Naive B cell (primary cell): ENCODE measurements at regions not wholly inside any gene's neighbourhood (a gene's known extent, or its start where the extent isn't known, plus 50 kb on each side); places are given as distances from the start of the nearest gene placed in this dataset.
"Not testable (repeated sequence)": the region's sequence is repeated elsewhere in the genome, so short reads cannot be mapped to it uniquely, and the experiment has no call there.

ENCODE experiments used
- ATAC-seq, 2 donors: fragments of 150-1000 bp; cut with Tn5 transposase; 2 replicates each; pipeline ENCODE4 v1.10.0; 2021; ENCODE audit warnings: low read depth in 2 of 2, mild to moderate bottlenecking in 2 of 2, moderate library complexity in 2 of 2
- DNase-seq: peaks from one replicate; pipeline ENCODE4 v3.0.0; 2022
- H3K27ac Mint-ChIP-seq, 6 donors: one replicate each; pipeline ENCODE4 v1.8.0; 2020 to 2022; ENCODE audit warnings: mild to moderate bottlenecking in 6 of 6, mixed read lengths in 6 of 6, moderate library complexity in 5 of 6, inconsistent platforms in 2 of 6
- H3K27me3 Mint-ChIP-seq, 3 donors: one replicate each; pipeline ENCODE4 v1.8.0; 2021 to 2022; ENCODE audit warnings: mixed read lengths in 3 of 3, mild to moderate bottlenecking in 1 of 3
- H3K36me3 Mint-ChIP-seq, 2 donors: one replicate each; pipeline ENCODE4 v1.8.0; 2020 to 2022; ENCODE audit warnings: mixed read lengths in 2 of 2, inconsistent platforms in 1 of 2, mild to moderate bottlenecking in 1 of 2
- H3K4me1 Mint-ChIP-seq, 3 donors: one replicate each; pipeline ENCODE4 v1.8.0; 2020 to 2022; ENCODE audit warnings: mixed read lengths in 3 of 3, inconsistent platforms in 1 of 3, mild to moderate bottlenecking in 1 of 3, moderate library complexity in 1 of 3
- H3K4me3 Mint-ChIP-seq, 8 donors: one replicate each; pipeline ENCODE4 v1.8.0; 2020 to 2022; ENCODE audit warnings: mild to moderate bottlenecking in 8 of 8, mixed read lengths in 8 of 8, moderate library complexity in 8 of 8, inconsistent platforms in 2 of 8
- H3K9me3 Mint-ChIP-seq, 7 donors: one replicate each; pipeline ENCODE4 v1.8.0; 2020 to 2022; ENCODE audit warnings: mixed read lengths in 7 of 7, mild to moderate bottlenecking in 5 of 7, inconsistent platforms in 2 of 7, moderate library complexity in 1 of 7

GRCh38 chr15:20402586-20402985 is 139.0 kb downstream of the GOLGA6L6 start:
- ATAC-seq, H3K27me3 Mint-ChIP-seq, DNase-seq, H3K4me3 Mint-ChIP-seq, H3K36me3 Mint-ChIP-seq, H3K4me1 Mint-ChIP-seq, H3K27ac Mint-ChIP-seq: not testable (repeated sequence)
- peaks cover 0 to 11% (median 4%) of the 10 kb centered on the region in 7 donors for H3K9me3 Mint-ChIP-seq

GRCh38 chr15:20401058-20401457 is 140.5 kb downstream of the GOLGA6L6 start:
- H3K27ac Mint-ChIP-seq, H3K4me3 Mint-ChIP-seq, H3K4me1 Mint-ChIP-seq, DNase-seq, H3K36me3 Mint-ChIP-seq, H3K27me3 Mint-ChIP-seq, ATAC-seq: not testable (repeated sequence)
- H3K9me3 Mint-ChIP-seq: peaks cover 0 to 11% (median 4%) of the 10 kb centered on the region in 7 donors

- not testable (repeated sequence) for H3K27ac Mint-ChIP-seq, H3K4me1 Mint-ChIP-seq, DNase-seq, H3K4me3 Mint-ChIP-seq, H3K27me3 Mint-ChIP-seq, ATAC-seq, H3K9me3 Mint-ChIP-seq, H3K36me3 Mint-ChIP-seq
Measured at GRCh38 chr15:20398680-20399079, 142.9 kb downstream of the GOLGA6L6 start.

GRCh38 chr15:20388161-20388560 is 153.4 kb downstream of the GOLGA6L6 start:
- not testable (repeated sequence) for H3K9me3 Mint-ChIP-seq, H3K4me3 Mint-ChIP-seq, H3K36me3 Mint-ChIP-seq, H3K27ac Mint-ChIP-seq, H3K4me1 Mint-ChIP-seq, ATAC-seq, H3K27me3 Mint-ChIP-seq, DNase-seq

- no peaks in the 10 kb centered on the region for H3K36me3 Mint-ChIP-seq
- no peaks in the 10 kb centered on the region for H3K4me1 Mint-ChIP-seq
- peaks cover 0 to 2% (median 0%) of the 10 kb centered on the region in 7 donors for H3K9me3 Mint-ChIP-seq
- H3K27ac Mint-ChIP-seq: no peak overlapping the region
- no peak for ATAC-seq
- no peaks in the 10 kb centered on the region for H3K27me3 Mint-ChIP-seq
- H3K4me3 Mint-ChIP-seq: no peak overlapping the region
- no peak for DNase-seq
Measured at GRCh38 chr15:20386198-20386597, 155.4 kb downstream of the GOLGA6L6 start.

GRCh38 chr15:20380199-20380598 is 161.4 kb downstream of the GOLGA6L6 start:
- not testable (repeated sequence) for H3K36me3 Mint-ChIP-seq, H3K27ac Mint-ChIP-seq, H3K4me1 Mint-ChIP-seq, DNase-seq, H3K9me3 Mint-ChIP-seq, H3K4me3 Mint-ChIP-seq, H3K27me3 Mint-ChIP-seq, ATAC-seq

GRCh38 chr15:20376872-20377271 is 164.7 kb downstream of the GOLGA6L6 start:
- Mint-ChIP-seq H3K4me1 (no peaks in the 10 kb centered on the region), H3K27ac (no peak overlapping the region), H3K9me3 (no peaks in the 10 kb centered on the region), H3K4me3 (no peak overlapping the region), H3K27me3 (no peaks in the 10 kb centered on the region), H3K36me3 (no peaks in the 10 kb centered on the region)
- no peak for DNase-seq
- ATAC-seq: no peak

GRCh38 chr15:20372416-20372815 is 169.2 kb downstream of the GOLGA6L6 start:
- H3K4me1 Mint-ChIP-seq, H3K27me3 Mint-ChIP-seq, H3K36me3 Mint-ChIP-seq, H3K9me3 Mint-ChIP-seq, H3K4me3 Mint-ChIP-seq, H3K27ac Mint-ChIP-seq, DNase-seq, ATAC-seq: not testable (repeated sequence)

GRCh38 chr15:20369500-20369899 is 172.1 kb downstream of the GOLGA6L6 start:
- Mint-ChIP-seq H3K27me3 (no peaks in the 10 kb centered on the region), H3K4me1 (no peaks in the 10 kb centered on the region), H3K4me3 (no peak overlapping the region), H3K27ac (no peak overlapping the region), H3K9me3 (no peaks in the 10 kb centered on the region), H3K36me3 (no peaks in the 10 kb centered on the region)
- ATAC-seq (no peak), DNase-seq (no peak)

- no peaks in the 10 kb centered on the region for H3K4me1 Mint-ChIP-seq
- no peaks in the 10 kb centered on the region for H3K36me3 Mint-ChIP-seq
- H3K9me3 Mint-ChIP-seq: no peaks in the 10 kb centered on the region
- H3K27ac Mint-ChIP-seq: no peak overlapping the region
- ATAC-seq (no peak), DNase-seq (no peak)
- no peaks in the 10 kb centered on the region for H3K27me3 Mint-ChIP-seq
- H3K4me3 Mint-ChIP-seq: no peak overlapping the region
Measured at GRCh38 chr15:20368974-20369373, 172.6 kb downstream of the GOLGA6L6 start.

- ATAC-seq (no peak), DNase-seq (no peak)
- no peaks in the 10 kb centered on the region for H3K36me3 Mint-ChIP-seq
- H3K27me3 Mint-ChIP-seq: no peaks in the 10 kb centered on the region
- no peaks in the 10 kb centered on the region for H3K9me3 Mint-ChIP-seq
- H3K4me3 Mint-ChIP-seq: no peak overlapping the region
- H3K4me1 Mint-ChIP-seq: no peaks in the 10 kb centered on the region
- no peak overlapping the region for H3K27ac Mint-ChIP-seq
Measured at GRCh38 chr15:20367093-20367492, 174.5 kb downstream of the GOLGA6L6 start.

GRCh38 chr15:20363591-20363990 is 178.0 kb downstream of the GOLGA6L6 start:
- not testable (repeated sequence) for H3K27me3 Mint-ChIP-seq, H3K27ac Mint-ChIP-seq, DNase-seq, ATAC-seq, H3K36me3 Mint-ChIP-seq, H3K9me3 Mint-ChIP-seq, H3K4me1 Mint-ChIP-seq, H3K4me3 Mint-ChIP-seq

GRCh38 chr15:20361091-20361490 is 180.5 kb downstream of the GOLGA6L6 start:
- ATAC-seq (no peak), DNase-seq (no peak)
- H3K27ac Mint-ChIP-seq: no peak overlapping the region
- H3K36me3 Mint-ChIP-seq: no peaks in the 10 kb centered on the region
- no peak overlapping the region for H3K4me3 Mint-ChIP-seq
- peaks cover 4 to 8% (median 5%) of the 10 kb centered on the region in 3 donors for H3K4me1 Mint-ChIP-seq
- H3K9me3 Mint-ChIP-seq: no peaks in the 10 kb centered on the region
- H3K27me3 Mint-ChIP-seq: peaks cover 0 to 7% (median 0%) of the 10 kb centered on the region in 3 donors

- H3K4me1 Mint-ChIP-seq: peaks cover 5 to 8% (median 5%) of the 10 kb centered on the region in 3 donors
- peaks cover 0 to 10% (median 0%) of the 10 kb centered on the region in 3 donors for H3K27me3 Mint-ChIP-seq
- H3K36me3 Mint-ChIP-seq: no peaks in the 10 kb centered on the region
- DNase-seq: no peak
- no peak for ATAC-seq
- H3K27ac Mint-ChIP-seq: no peak overlapping the region
- H3K9me3 Mint-ChIP-seq: no peaks in the 10 kb centered on the region
- no peak overlapping the region for H3K4me3 Mint-ChIP-seq
Measured at GRCh38 chr15:20358779-20359414, 182.7 kb downstream of the GOLGA6L6 start.
